Vagina (tissue), 2 donors: ENCODE measurements at regions not wholly inside any gene's neighbourhood (a gene's known extent, or its start where the extent isn't known, plus 50 kb on each side); places are given as distances from the start of the nearest gene placed in this dataset.

Experiments
- POLR2A ChIP-seq, 2 donors: fragments of 450-650 bp; IDR thresholded peaks; one replicate each; pipeline ENCODE4 v1.6.1; 2017; ENCODE audit warnings: antibody characterized with exemption in 2 of 2, mild to moderate bottlenecking in 2 of 2, moderate library complexity in 2 of 2
- POLR2AphosphoS5 ChIP-seq, 2 donors: sonication (generic); formaldehyde crosslinking; IDR thresholded peaks; one replicate each; pipeline ENCODE4 v1.9.0; 2017; ENCODE audit warnings: antibody characterized with exemption in 2 of 2, mild to moderate bottlenecking in 2 of 2, low read depth in 1 of 2; ENCODE audit not compliant: insufficient read depth in 1 of 2
- TF ChIP-seq, protein P1 (sequence below), 3 experiments: fragments of 450-650 bp in 2 of 3; fragments of 200-600 bp in 1 of 3; sonication (generic) in 1 of 3; IDR thresholded peaks; one replicate each; pipeline ENCODE4 v1.5.1; 2017 to 2019; ENCODE audit warnings: antibody characterized with exemption in 3 of 3, mild to moderate bottlenecking in 2 of 3, moderate library complexity in 2 of 3

DNA sequence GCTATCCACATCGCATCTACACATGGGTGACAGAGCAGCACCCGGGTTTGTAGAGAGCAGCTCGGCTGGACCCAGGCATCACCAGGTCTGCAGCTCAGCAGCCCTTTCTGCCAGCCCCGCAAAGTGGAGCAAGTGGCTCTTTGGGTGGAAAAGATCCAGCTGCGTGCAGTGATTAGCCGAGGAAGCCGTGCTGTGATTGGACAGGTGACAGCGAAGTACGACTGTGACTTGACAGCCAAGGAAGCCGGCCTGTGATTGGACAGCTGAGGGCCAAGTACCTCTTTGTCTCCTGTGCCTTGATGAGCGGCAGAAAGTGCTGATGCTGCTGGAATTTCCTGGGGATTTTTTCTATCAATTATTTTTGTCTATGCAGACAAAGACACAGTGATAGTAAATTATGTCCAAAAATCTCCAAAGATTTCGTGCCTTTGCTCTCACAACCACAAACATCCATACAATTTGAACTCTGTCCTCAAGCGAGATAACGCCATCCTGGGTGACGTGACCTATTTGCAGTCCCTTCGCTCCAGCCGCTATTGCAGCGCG lies 62.3 kb upstream of the GPR31 start:
- TF ChIP-seq POLR2A (IDR thresholded peaks at IDR 0.05) (no peak), POLR2AphosphoS5 (IDR thresholded peaks at IDR 0.05; ENCODE audit: insufficient read depth in 1 of 2, low read depth in 1 of 2) (no peak)
- TF ChIP-seq, protein P1, sequence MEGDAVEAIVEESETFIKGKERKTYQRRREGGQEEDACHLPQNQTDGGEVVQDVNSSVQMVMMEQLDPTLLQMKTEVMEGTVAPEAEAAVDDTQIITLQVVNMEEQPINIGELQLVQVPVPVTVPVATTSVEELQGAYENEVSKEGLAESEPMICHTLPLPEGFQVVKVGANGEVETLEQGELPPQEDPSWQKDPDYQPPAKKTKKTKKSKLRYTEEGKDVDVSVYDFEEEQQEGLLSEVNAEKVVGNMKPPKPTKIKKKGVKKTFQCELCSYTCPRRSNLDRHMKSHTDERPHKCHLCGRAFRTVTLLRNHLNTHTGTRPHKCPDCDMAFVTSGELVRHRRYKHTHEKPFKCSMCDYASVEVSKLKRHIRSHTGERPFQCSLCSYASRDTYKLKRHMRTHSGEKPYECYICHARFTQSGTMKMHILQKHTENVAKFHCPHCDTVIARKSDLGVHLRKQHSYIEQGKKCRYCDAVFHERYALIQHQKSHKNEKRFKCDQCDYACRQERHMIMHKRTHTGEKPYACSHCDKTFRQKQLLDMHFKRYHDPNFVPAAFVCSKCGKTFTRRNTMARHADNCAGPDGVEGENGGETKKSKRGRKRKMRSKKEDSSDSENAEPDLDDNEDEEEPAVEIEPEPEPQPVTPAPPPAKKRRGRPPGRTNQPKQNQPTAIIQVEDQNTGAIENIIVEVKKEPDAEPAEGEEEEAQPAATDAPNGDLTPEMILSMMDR (IDR thresholded peaks at IDR 0.05) = no peak
